GM18909 (cell line): ENCODE measurements at regions not wholly inside any gene's neighbourhood (a gene's known extent, or its start where the extent isn't known, plus 50 kb on each side); places are given as distances from the start of the nearest gene placed in this dataset.

ENCODE experiments used
- ATAC-seq: cut with Tn5 transposase; IDR thresholded peaks from one replicate; pipeline ENCODE4 v1.9.1; 2021; ENCODE audit warnings: mild to moderate bottlenecking; ENCODE audit not compliant: unreplicated experiment, poor library complexity

- ATAC-seq: no peak
Observed at GRCh38 chr10:21077681-21078080, 180.6 kb upstream of the NEBL start.

GRCh38 chr10:21076381-21076780, 179.3 kb upstream of the NEBL start:
- no peak for ATAC-seq

GRCh38 chr10:21075880-21076279, 178.8 kb upstream of the NEBL start:
- ATAC-seq: no peak

- ATAC-seq: no peak
Observed at GRCh38 chr10:21071001-21071673, 174.0 kb upstream of the NEBL start.

GRCh38 chr10:21069929-21070700, 173.0 kb upstream of the NEBL start:
- ATAC-seq: no peak

- no peak for ATAC-seq
Observed at GRCh38 chr10:21069278-21069677, 172.2 kb upstream of the NEBL start.

- no peak for ATAC-seq
Observed at GRCh38 chr10:21068026-21068656, 171.0 kb upstream of the NEBL start.

GRCh38 chr10:21065621-21066248, 168.6 kb upstream of the NEBL start:
- ATAC-seq: no peak

- no peak for ATAC-seq
Observed at GRCh38 chr10:21061982-21062381, 164.9 kb upstream of the NEBL start.

GRCh38 chr10:21061184-21061583, 164.1 kb upstream of the NEBL start:
- no peak for ATAC-seq

- ATAC-seq: no peak
Observed at GRCh38 chr10:21060626-21061025, 163.5 kb upstream of the NEBL start.

- no peak for ATAC-seq
Observed at GRCh38 chr10:21057989-21058388, 160.9 kb upstream of the NEBL start.

- ATAC-seq: no peak
Observed at GRCh38 chr10:21057436-21057835, 160.3 kb upstream of the NEBL start.

- no peak for ATAC-seq
Observed at GRCh38 chr10:21056461-21056860, 159.3 kb upstream of the NEBL start.

- no peak for ATAC-seq
Observed at GRCh38 chr10:21055339-21056135, 158.4 kb upstream of the NEBL start.

GRCh38 chr10:21053953-21054690, 157.0 kb upstream of the NEBL start:
- ATAC-seq: no peak

GRCh38 chr10:21052709-21053104, 155.6 kb upstream of the NEBL start:
- no peak for ATAC-seq

- ATAC-seq: no peak
Observed at GRCh38 chr10:21052072-21052708, 155.1 kb upstream of the NEBL start.

GRCh38 chr10:21049482-21049881, 152.4 kb upstream of the NEBL start:
- ATAC-seq: no peak
